ENCODE measurements at regions not wholly inside any gene's neighbourhood (a gene's known extent, or its start where the extent isn't known, plus 50 kb on each side); places are given as distances from the start of the nearest gene placed in this dataset.

- no peak for TF ChIP-seq CTCF (IDR thresholded peaks at IDR 0.05; ENCODE audit: insufficient read depth, low read depth, low read length)
- no peak for TF ChIP-seq EZH2 (IDR thresholded peaks at IDR 0.05; ENCODE audit: insufficient read depth, low read length)
Observed at GRCh38 chr12:124678421-124678893, 111.0 kb upstream of the NCOR2 start.
